IMR-90 (cell line): ENCODE measurements at regions not wholly inside any gene's neighbourhood (a gene's known extent, or its start where the extent isn't known, plus 50 kb on each side); places are given as distances from the start of the nearest gene placed in this dataset.

Source experiments
- CTCF ChIP-seq: conservative IDR thresholded peaks from 2 replicates; pipeline ENCODE4 v1.5.1; 2012; ENCODE audit warnings: mild to moderate bottlenecking, low read depth, low read length, improper control_type of control experiment
- ELK1 ChIP-seq: fragments of 150-350 bp; IDR thresholded peaks from 2 replicates; pipeline ENCODE4 v1.6.1; 2016; ENCODE audit warnings: low read depth, mild to moderate bottlenecking, low read length, moderate library complexity, borderline replicate concordance
- MXI1 ChIP-seq: IDR thresholded peaks from 2 replicates; pipeline ENCODE4 v1.6.1; 2012; ENCODE audit warnings: low read depth, mild to moderate bottlenecking, low read length, moderate library complexity, borderline replicate concordance
- POLR2A ChIP-seq: IDR thresholded peaks from 2 replicates; pipeline ENCODE4 v1.6.1; 2012; ENCODE audit warnings: mild to moderate bottlenecking, low read depth, low read length
- RCOR1 ChIP-seq: IDR thresholded peaks from 2 replicates; pipeline ENCODE4 v1.6.1; 2012; ENCODE audit warnings: mild to moderate bottlenecking, low read length, improper control_type of control experiment; ENCODE audit not compliant: insufficient replicate concordance

- TF ChIP-seq ELK1 = no peak
- TF ChIP-seq CTCF = no peak
- TF ChIP-seq MXI1 = no peak
- TF ChIP-seq RCOR1 = no peak
- no peak for TF ChIP-seq POLR2A
Observed at GRCh38 chrX:101749436-101749835, 89.8 kb upstream of the ARMCX2 start.
